H54 (cell line): ENCODE measurements at regions not wholly inside any gene's neighbourhood (a gene's known extent, or its start where the extent isn't known, plus 50 kb on each side); places are given as distances from the start of the nearest gene placed in this dataset.

Source experiments
- DNase-seq: peaks from one replicate; pipeline ENCODE4 v3.0.0; 2011; ENCODE audit warnings: low spot score, mixed read lengths; ENCODE audit not compliant: insufficient read length
- FAIRE-seq: peaks from 3 replicates; lab custom pipeline; 2011; peaks lifted over from hg19 to GRCh38; lab: Jason Lieb, UNC
- POLR2A ChIP-seq: IDR thresholded peaks from 2 replicates; pipeline ENCODE4 v1.6.1; 2011; ENCODE audit warnings: low read depth, mild to moderate bottlenecking, low read length

DNA sequence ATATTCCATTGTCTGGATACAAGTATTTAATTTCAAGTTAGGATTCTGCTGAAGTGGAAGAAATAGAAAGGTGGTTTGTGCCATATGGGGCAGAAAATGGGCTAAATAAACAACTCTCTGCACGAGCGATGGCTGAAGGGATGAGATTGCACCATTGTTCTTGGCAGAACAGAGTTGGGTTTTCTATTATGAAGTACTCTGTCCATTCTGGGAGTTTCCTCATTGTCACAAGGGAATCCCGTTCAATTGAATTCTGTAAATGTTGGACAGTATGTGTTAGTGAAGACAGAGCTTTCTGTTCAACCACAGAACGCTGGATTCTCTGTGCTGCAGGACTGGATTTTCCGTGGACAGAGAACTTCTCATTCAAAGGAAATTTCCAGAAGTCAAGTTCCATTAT is 345.5 kb upstream of the PRICKLE1 start:
- FAIRE-seq (no peak), DNase-seq (no peak)
- TF ChIP-seq POLR2A: no peak

DNA sequence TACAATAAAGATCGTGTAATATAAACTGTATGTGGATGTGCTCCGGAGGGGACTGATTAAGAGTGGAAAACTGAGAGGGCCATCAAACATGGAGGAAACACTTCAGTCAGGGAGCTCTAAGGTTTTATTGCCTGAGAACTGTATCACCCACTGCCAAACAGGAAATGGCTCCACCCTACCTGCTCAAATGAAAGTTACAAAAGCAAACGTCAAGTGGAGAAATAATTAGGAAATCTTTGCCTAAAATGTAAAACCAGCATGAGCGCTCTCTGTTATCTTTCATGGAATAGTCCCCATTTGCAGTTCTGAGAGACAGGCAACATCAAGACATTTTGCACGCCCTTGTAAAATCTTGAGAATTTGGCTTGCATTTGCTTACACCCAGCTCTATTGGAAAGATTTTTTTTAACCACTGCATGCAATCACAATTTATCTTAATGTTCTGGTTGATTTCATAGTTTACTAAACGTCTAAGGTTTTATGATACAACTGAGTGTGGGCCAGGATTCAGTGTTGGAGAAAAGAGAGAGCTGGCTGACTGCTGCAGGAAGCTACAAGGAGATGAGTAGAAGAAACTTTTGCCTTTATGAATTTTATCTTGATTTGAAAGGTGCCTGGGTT is 344.0 kb upstream of the PRICKLE1 start:
- DNase-seq: no peak
- TF ChIP-seq POLR2A: no peak

DNA sequence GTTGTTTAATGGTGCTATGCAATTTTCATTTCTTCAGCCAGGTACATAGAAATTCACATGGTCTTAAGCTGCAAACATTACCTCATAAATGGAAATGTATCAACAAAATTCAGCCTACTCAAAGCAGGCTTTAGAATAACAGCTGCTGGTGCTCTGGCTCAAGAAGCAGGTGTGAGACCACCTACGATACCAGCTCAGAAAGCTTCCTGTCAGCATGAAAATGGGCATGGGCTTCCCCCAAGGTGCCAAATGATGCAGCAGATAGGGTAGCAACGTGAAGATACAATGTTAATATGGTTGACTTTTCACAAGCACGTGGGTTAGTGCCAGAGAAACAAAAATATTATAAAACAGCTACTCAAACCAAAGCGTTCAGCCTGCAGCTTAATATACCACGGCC is 343.4 kb upstream of the PRICKLE1 start:
- FAIRE-seq: peak; percentile 41
- DNase-seq: no peak
- no peak for TF ChIP-seq POLR2A

More for the DNA sequence above, 344.0 kb upstream of the PRICKLE1 start:
- no peak for FAIRE-seq

DNA sequence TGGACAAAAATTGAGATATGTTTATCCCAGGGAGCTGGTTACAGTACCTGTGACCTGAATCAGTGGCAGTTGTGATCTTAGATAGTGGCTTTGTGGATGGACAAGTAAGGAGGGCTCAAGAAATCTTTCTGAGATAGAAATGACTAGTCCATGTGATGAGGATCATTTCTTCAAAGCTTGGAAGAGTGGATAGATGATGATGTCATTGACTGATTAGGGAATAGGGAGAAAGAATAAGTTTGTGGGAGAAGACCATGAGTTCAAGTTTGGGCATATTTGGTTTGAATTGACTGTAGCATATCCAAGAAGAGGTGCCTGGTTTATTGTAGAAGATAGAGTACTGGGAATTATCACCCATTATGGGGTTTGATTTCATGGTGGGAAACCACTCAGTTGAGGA is 336.7 kb upstream of the PRICKLE1 start:
- TF ChIP-seq POLR2A: no peak
- DNase-seq (no peak), FAIRE-seq (no peak)

DNA sequence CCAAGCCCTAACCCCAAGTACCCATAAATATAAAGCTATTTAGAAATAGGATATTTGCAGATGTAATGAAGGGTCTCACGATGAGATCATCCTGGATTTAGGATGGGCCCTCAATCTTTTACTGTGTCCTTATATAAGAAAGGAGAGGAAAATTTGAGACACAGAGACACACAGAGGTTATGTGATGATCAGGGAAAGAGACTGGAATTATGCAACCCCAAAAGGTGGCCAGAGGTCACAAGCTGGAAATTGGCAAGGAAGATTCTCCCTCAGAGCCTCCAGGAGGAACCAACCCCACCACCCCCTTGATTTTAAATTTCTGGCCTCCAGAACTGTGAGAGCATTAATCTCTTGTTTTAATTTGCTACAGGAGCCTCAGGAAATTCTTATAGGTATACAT is 334.9 kb upstream of the PRICKLE1 start:
- no peak for TF ChIP-seq POLR2A
- FAIRE-seq (no peak), DNase-seq (no peak)

DNA sequence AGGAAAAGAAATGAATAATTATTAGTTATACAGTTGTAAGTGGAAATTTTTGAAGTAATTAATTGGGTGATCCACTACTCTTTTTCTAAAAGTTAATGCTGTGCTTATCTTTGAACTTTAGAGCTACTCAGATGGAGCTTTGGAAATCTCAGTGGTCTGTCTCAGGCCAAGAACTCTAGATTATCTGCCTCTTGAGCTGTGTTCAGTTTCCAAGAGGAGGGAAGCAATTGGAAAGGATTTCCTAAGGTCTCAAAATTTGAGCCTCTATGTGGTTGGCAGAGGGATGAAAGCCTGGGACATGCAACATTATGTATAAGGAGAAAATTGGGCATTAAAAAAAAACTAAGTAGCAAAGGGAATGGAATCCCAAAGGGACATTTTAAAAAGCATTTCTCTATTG is 334.0 kb upstream of the PRICKLE1 start:
- DNase-seq (no peak), FAIRE-seq (no peak)
- no peak for TF ChIP-seq POLR2A

DNA sequence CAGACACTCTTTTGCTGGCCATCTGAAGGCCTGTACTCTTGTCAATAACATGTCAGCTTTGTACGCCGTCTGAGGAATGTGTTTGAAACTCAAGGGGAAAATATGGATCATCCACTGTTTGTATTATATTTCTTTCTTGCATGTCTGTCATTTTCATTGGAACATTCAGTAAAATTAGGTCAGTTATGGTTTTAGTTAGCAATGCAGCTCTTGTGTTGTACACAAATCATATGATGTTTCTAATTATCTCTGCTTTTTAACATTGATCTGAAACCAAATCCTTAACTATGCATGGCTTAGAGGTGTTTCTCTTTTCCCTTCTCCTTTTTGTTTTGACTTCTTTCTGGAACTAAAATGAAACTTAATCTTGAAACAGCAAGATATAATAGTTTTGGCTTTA is 333.6 kb upstream of the PRICKLE1 start:
- no peak for DNase-seq
- TF ChIP-seq POLR2A: no peak
- no peak for FAIRE-seq

DNA sequence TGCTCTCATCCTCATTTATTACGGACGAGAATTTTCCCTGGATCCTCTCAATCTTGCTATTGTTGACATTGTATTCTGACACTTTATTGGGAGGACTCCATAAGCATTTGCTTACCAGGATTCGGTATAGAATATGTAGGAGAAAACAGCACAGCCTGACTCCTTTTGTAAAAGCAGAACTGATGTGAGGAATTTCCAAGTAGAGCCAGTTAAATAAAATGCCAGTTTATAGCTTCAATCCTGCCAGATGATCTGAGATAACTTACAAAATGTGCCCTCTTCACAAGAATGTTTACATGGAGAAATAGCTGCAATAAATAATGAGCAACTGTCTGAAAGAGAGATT is 332.9 kb upstream of the PRICKLE1 start:
- DNase-seq (no peak), FAIRE-seq (no peak)
- no peak for TF ChIP-seq POLR2A

DNA sequence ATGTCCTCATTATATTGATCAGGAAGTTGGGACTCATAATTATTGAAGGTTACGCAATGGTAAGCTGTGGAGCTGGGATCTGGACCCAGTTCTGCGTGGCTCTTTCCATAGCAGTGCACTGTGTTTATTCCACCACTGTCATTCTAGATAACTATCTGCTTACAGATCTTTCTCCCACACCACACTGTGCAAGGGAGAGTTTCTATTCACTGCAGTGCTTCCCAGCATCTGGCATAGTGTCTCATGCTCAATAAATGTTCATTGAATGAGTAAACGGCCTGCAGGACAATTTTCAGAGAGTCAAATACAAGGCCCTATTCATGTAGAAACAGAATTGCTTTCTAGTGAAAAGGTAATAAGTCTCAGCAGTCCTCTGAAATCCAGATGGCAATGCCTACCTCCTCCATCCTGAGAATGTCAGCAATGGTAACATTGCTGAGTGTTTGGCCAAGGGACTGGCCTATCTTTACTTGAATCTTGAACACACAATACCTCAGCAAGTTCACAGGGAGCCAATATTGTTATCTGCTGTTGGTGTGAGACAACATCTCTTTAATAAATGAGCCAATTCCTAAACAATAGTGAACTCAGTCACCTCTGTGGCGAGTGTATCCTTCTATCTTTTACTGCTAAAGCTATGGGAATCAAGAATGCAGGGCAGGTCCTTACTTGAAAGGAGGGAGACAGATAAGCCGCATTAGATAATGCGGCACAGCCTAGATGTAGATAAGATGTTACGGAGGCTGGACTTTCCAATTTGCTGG is 332.4 kb upstream of the PRICKLE1 start:
- DNase-seq (no peak), FAIRE-seq (peak; percentile 68)
- TF ChIP-seq POLR2A: no peak

DNA sequence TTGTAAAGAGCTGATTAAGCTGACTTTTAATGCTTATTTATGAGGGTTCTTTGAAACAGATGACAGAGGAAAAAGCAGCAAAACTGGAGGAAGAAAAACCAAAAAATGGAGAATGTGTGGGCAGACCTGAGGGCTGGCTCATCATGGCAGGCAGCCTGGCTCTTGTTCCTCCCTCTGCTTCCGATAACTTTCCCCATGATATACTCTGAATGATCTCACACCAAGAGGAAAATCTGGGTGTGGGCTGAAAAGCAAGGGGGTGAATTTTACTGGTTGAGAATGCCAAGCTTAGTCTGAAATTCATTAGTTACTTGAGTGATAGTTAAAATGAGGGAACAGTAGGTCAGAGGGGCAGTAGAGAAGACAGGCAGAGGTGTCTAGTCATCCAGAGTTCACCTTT is 330.1 kb upstream of the PRICKLE1 start:
- TF ChIP-seq POLR2A: no peak
- DNase-seq (no peak), FAIRE-seq (no peak)

DNA sequence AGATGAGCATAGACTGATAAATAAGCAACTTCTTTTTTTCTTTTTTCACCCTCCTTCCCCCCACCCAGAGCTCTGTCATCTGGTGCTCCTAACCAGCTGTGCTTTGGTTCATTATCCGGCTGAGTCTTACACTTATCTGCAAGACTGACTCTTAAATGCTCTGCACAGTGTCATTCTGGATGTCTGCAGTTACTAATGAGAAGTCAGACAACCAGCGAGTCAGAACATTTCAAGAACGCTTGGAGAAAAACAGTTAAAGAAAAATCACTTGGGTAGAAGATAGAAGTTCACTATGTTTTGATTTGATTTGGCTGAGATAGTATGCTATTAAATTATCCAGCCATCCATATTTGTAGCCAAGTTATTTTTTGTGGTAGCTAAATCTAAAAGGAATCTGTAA is 328.9 kb upstream of the PRICKLE1 start:
- no peak for FAIRE-seq

DNA sequence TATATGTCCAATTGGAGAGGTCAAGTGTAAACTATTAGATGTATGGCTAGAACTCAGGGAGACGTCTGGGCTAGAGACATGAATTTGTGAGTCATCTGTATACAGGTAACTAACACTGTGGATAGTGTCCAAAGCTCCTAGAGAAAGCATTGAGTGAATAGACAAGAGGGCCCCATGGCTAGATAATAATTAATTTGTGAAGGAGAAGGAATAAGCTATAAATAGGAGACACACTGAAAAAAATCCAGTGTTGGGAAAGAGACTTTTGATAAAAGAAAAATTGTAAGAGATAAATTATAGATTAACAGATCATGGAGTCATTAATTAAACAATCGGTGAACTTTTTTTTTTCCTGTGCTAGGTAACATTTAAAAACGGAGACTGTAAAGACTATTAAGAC is 326.6 kb upstream of the PRICKLE1 start:
- no peak for TF ChIP-seq POLR2A
- DNase-seq (no peak), FAIRE-seq (no peak)

More for the DNA sequence above, 328.9 kb upstream of the PRICKLE1 start:
- no peak for TF ChIP-seq POLR2A
- DNase-seq: no peak

DNA sequence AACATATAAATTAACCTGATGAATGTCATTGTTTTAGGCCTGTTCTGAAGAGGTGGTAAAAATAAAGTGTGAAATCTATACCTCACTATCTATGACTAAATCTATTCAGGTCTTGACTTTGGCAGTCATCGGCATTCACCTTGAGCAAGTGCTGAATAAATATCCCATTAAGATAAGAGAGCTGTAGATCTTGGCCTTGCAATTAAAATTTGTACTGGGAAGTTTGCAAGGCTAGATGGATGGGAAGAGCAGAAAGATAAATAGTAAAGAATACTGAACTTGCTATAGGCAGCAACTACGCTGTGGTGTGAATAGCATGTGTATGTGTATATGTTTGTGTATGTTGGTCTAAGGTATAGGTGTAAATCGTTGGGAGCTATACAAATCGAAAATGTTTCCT is 325.9 kb upstream of the PRICKLE1 start:
- FAIRE-seq (no peak), DNase-seq (no peak)
- TF ChIP-seq POLR2A: no peak

DNA sequence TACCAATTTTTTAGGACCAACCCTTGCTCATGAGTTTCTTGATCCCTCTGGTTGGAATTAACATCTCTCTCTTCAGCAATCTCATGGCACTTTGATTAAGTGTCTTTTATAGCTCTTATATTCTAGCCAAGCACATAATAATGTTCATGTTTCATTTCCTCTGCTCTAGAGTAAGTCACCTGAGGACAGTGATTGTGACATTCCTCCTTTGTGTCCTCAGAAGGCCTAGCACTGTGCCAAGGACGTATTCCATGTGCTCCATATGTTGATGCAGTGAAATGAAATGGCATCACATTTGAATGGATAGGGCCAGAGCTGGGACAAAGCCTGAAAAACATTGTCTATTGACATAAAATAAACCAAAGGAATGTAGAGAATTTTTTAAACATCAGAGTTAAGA is 322.8 kb upstream of the PRICKLE1 start:
- FAIRE-seq (no peak), DNase-seq (no peak)
- TF ChIP-seq POLR2A: no peak

DNA sequence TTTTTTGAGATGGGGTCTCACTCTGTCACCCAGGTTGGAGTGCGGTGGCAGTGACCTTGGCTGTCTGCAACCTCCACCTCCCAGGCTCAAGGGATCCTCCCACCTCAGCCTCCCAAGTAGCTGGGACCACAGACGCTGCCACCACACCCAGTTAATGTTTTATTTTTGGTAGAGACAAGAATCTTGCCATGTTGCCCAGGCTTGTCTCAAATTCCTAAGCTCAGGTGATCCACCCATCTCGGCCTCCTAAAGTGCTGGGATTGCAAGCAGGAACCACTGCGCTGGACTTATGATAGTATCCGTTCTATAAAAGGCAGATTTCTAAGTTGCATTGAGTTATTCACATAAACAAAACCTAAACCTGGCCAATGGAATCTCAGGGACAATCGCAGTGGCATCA is 321.1 kb upstream of the PRICKLE1 start:
- DNase-seq: no peak
- FAIRE-seq: no peak
- no peak for TF ChIP-seq POLR2A
